ENCODE measurements at regions not wholly inside any gene's neighbourhood (a gene's known extent, or its start where the extent isn't known, plus 50 kb on each side); places are given as distances from the start of the nearest gene placed in this dataset.

DNA sequence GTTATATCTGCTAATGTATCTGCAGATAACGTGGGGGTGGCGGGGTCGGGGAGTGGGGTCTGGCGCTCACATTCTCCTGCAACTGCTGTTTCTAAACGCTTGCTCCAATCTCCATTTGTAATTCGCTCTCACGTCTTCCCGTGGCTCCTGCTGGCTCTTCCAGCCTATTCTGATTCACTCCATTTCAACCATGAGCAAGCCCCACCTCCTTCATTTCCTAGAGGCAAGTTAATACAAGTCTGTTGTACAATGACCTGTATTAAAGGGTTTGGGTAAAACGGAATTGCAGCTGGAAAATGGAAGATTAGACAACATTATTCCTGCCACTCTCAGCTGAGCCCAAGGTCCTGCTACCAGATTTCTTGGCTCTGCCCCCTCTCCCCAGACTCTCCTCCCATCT lies 132.3 kb downstream of the CSNK2A3 start:
- H3K27ac ChIP-seq, result no peak overlapping the region
- H3K9me3 ChIP-seq (ENCODE audit: low read depth), result no peaks in the 10 kb centered on the region
- H3K9me2 ChIP-seq (ENCODE audit: insufficient read depth), result no peaks in the 10 kb centered on the region
- in situ Hi-C loops (cut with MboI), result no loop called here
- H3K4me3 ChIP-seq, result no peak overlapping the region
- H3K79me2 ChIP-seq (ENCODE audit: insufficient read depth), result no peaks in the 10 kb centered on the region
- H3F3A ChIP-seq (ENCODE audit: insufficient read depth), result no peaks in the 10 kb centered on the region
- H4K20me1 ChIP-seq (ENCODE audit: insufficient read depth), result no peaks in the 10 kb centered on the region
- peaks cover 30% of the 10 kb centered on the region for H3K27me3 ChIP-seq (replicated peaks; ENCODE audit: insufficient read depth)
- H3K9ac ChIP-seq, result no peak overlapping the region
- H3K4me2 ChIP-seq (ENCODE audit: unreplicated experiment), result no peak overlapping the region
- 66 to 68% methylated on average over 9 of the region's 9 CpGs for WGBS, 2 experiments (ENCODE audit: low coverage in 1 of 2, low lambda C conversion rate in 2 of 2, missing lambda C conversion rate in 2 of 2)
- no peak for DNase-seq
- no peaks in the 10 kb centered on the region for H3K36me3 ChIP-seq (ENCODE audit: low read depth)
- H3K4me1 ChIP-seq (ENCODE audit: insufficient read depth), result no peaks in the 10 kb centered on the region
- no peak for TF ChIP-seq EZH2phosphoT487 (IDR thresholded peaks at IDR 0.05; ENCODE audit: insufficient read depth, low read depth)
- TF ChIP-seq EZH2 (IDR thresholded peaks at IDR 0.05; ENCODE audit: insufficient read depth, poor library complexity, severe bottlenecking), result no peak
- H2AFZ ChIP-seq, result no peak overlapping the region

- in situ Hi-C loops (cut with MboI), result no loop called here
- no peaks in the 10 kb centered on the region for H3K79me2 ChIP-seq (ENCODE audit: insufficient read depth)
- H3K4me1 ChIP-seq (ENCODE audit: insufficient read depth), result no peaks in the 10 kb centered on the region
- no peak overlapping the region for H3K4me3 ChIP-seq
- TF ChIP-seq EZH2phosphoT487 (IDR thresholded peaks at IDR 0.05; ENCODE audit: insufficient read depth, low read depth), result no peak
- TF ChIP-seq EZH2 (IDR thresholded peaks at IDR 0.05; ENCODE audit: insufficient read depth, poor library complexity, severe bottlenecking), result no peak
- H3K9me2 ChIP-seq (ENCODE audit: insufficient read depth), result no peaks in the 10 kb centered on the region
- no peaks in the 10 kb centered on the region for H3K36me3 ChIP-seq (ENCODE audit: low read depth)
- no peak overlapping the region for H3K27ac ChIP-seq
- H2AFZ ChIP-seq, result no peak overlapping the region
- no peak for DNase-seq
- peaks cover 44% of the 10 kb centered on the region for H3K27me3 ChIP-seq (replicated peaks; ENCODE audit: insufficient read depth)
- 40 to 59% methylated on average over 3 of the region's 3 CpGs for WGBS, 2 experiments (ENCODE audit: low coverage in 1 of 2, low lambda C conversion rate in 2 of 2, missing lambda C conversion rate in 2 of 2)
- no peaks in the 10 kb centered on the region for H4K20me1 ChIP-seq (ENCODE audit: insufficient read depth)
- H3K4me2 ChIP-seq (ENCODE audit: unreplicated experiment), result no peak overlapping the region
- H3K9ac ChIP-seq, result no peak overlapping the region
- H3F3A ChIP-seq (ENCODE audit: insufficient read depth), result no peaks in the 10 kb centered on the region
- no peaks in the 10 kb centered on the region for H3K9me3 ChIP-seq (ENCODE audit: low read depth)
Measured at GRCh38 chr11:11218629-11218986, 134.4 kb downstream of the CSNK2A3 start.

- in situ Hi-C loops (cut with MboI), result no loop called here
- no peak overlapping the region for H3K27ac ChIP-seq
- no peak for TF ChIP-seq EZH2 (IDR thresholded peaks at IDR 0.05; ENCODE audit: insufficient read depth, poor library complexity, severe bottlenecking)
- no peak for TF ChIP-seq EZH2phosphoT487 (IDR thresholded peaks at IDR 0.05; ENCODE audit: insufficient read depth, low read depth)
- peaks cover 48% of the 10 kb centered on the region for H3K27me3 ChIP-seq (replicated peaks; ENCODE audit: insufficient read depth)
- H3K9me3 ChIP-seq (ENCODE audit: low read depth), result no peaks in the 10 kb centered on the region
- no peaks in the 10 kb centered on the region for H4K20me1 ChIP-seq (ENCODE audit: insufficient read depth)
- 58 to 64% methylated on average over 5 of the region's 5 CpGs for WGBS, 2 experiments (ENCODE audit: low coverage in 1 of 2, low lambda C conversion rate in 2 of 2, missing lambda C conversion rate in 2 of 2)
- DNase-seq, result no peak
- H3F3A ChIP-seq (ENCODE audit: insufficient read depth), result no peaks in the 10 kb centered on the region
- no peak overlapping the region for H3K9ac ChIP-seq
- H3K4me2 ChIP-seq (ENCODE audit: unreplicated experiment), result no peak overlapping the region
- H2AFZ ChIP-seq, result no peak overlapping the region
- H3K4me3 ChIP-seq, result no peak overlapping the region
- H3K4me1 ChIP-seq (ENCODE audit: insufficient read depth), result no peaks in the 10 kb centered on the region
- H3K79me2 ChIP-seq (ENCODE audit: insufficient read depth), result no peaks in the 10 kb centered on the region
- H3K9me2 ChIP-seq (ENCODE audit: insufficient read depth), result no peaks in the 10 kb centered on the region
- H3K36me3 ChIP-seq (ENCODE audit: low read depth), result no peaks in the 10 kb centered on the region
Measured at GRCh38 chr11:11217929-11218628, 135.0 kb downstream of the CSNK2A3 start.

DNA sequence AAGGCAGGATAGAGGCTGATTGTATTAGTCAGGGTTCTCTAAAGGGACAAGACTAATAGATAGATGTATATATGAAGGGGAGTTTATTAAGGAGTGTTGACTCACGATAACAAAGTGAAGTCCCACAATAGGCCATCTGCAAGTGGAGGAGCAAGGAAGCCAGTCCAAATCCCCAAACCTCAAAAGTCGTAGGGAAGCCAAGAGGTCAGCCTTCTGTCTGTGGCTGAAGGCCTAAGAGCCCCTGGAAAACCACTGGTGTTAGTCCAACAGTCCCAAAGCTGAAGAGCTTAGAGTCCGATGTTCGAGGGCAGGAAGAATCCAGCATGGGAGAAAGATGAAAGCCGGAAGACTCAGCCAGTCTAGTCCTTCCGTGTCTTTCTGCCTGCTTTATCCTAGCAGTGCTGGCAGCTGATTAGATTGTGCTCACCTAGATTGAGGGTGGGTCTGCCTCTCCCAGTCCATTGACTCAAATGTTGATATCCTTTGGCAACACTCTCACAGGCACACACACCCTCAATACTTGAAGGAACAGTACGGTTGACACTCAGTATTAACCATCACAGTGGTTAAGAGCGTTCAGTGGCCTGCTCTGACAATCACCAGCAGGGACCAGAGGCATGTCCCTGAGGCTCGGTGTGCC lies 135.6 kb downstream of the CSNK2A3 start:
- no peak for DNase-seq
- TF ChIP-seq EZH2 (IDR thresholded peaks at IDR 0.05; ENCODE audit: insufficient read depth, poor library complexity, severe bottlenecking) (no peak), EZH2phosphoT487 (IDR thresholded peaks at IDR 0.05; ENCODE audit: insufficient read depth, low read depth) (no peak)
- Histone ChIP-seq H3K27ac (no peak overlapping the region), H4K20me1 (ENCODE audit: insufficient read depth) (no peaks in the 10 kb centered on the region), H3K27me3 (replicated peaks; ENCODE audit: insufficient read depth) (peaks cover 55% of the 10 kb centered on the region), H3K4me2 (ENCODE audit: unreplicated experiment) (no peak overlapping the region), H3K79me2 (ENCODE audit: insufficient read depth) (no peaks in the 10 kb centered on the region), H3F3A (ENCODE audit: insufficient read depth) (no peaks in the 10 kb centered on the region), H2AFZ (no peak overlapping the region), H3K36me3 (ENCODE audit: low read depth) (no peaks in the 10 kb centered on the region), H3K9me2 (ENCODE audit: insufficient read depth) (no peaks in the 10 kb centered on the region), H3K4me1 (ENCODE audit: insufficient read depth) (no peaks in the 10 kb centered on the region), H3K9ac (no peak overlapping the region), H3K4me3 (no peak overlapping the region), H3K9me3 (ENCODE audit: low read depth) (no peaks in the 10 kb centered on the region)
- in situ Hi-C loops (cut with MboI), result no loop called here
- 60 to 64% methylated on average over 9 of the region's 9 CpGs for WGBS, 2 experiments (ENCODE audit: low coverage in 1 of 2, low lambda C conversion rate in 2 of 2, missing lambda C conversion rate in 2 of 2)

Data from GM23248 (cell line).